ENCODE measurements at regions not wholly inside any gene's neighbourhood (a gene's known extent, or its start where the extent isn't known, plus 50 kb on each side); places are given as distances from the start of the nearest gene placed in this dataset.

DNA sequence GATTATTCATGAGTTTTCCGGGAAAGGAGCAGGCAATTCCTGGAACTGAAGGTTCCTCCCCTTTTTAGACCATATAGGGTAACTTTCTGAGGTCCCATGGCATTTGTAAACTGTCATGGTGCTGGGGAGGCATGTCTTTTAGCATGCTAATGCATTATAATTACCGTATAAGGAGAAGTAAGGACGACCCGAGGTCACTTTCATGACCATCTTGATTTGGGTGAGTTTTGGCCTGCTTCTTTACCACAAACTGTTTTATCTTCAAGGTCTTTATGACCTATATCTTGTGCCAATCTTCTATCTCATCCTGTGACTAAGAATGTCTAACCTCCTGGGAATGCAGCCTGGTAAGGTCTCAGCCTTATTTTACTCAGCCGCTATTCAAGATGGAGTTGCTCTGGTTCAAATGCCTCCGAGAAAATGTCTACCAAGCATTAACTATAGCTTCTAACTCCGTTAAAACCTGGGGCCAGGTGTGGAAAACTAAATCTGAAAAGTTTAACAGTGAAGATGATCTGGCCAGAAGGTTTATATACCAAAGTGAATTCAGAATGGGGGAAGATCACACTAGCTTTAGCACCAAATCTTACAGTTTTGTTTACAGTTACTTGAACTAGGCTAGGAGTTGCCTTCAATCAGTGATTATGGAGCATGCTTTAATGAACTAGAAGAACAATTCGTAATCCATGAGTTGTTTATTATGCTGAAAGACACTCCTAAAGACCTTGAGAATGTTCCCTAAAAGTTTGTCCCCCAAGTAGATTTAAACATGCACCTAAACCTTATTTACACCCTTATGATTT lies 80.0 kb upstream of the TOP1 start:
- no peak for TF ChIP-seq EZH2phosphoT487 (IDR thresholded peaks at IDR 0.05; ENCODE audit: borderline replicate concordance, low read length)
- TF ChIP-seq, protein P1, sequence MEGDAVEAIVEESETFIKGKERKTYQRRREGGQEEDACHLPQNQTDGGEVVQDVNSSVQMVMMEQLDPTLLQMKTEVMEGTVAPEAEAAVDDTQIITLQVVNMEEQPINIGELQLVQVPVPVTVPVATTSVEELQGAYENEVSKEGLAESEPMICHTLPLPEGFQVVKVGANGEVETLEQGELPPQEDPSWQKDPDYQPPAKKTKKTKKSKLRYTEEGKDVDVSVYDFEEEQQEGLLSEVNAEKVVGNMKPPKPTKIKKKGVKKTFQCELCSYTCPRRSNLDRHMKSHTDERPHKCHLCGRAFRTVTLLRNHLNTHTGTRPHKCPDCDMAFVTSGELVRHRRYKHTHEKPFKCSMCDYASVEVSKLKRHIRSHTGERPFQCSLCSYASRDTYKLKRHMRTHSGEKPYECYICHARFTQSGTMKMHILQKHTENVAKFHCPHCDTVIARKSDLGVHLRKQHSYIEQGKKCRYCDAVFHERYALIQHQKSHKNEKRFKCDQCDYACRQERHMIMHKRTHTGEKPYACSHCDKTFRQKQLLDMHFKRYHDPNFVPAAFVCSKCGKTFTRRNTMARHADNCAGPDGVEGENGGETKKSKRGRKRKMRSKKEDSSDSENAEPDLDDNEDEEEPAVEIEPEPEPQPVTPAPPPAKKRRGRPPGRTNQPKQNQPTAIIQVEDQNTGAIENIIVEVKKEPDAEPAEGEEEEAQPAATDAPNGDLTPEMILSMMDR (IDR thresholded peaks at IDR 0.05; ENCODE audit: low read depth, low read length, poor library complexity, severe bottlenecking) = no peak
